Smooth muscle cell (in vitro differentiated cells): ENCODE measurements at regions not wholly inside any gene's neighbourhood (a gene's known extent, or its start where the extent isn't known, plus 50 kb on each side); places are given as distances from the start of the nearest gene placed in this dataset.
A peak's percentile ranks its signal among the peaks of the same experiment; 100 is the strongest.

Experiments used
- DNase-seq: peaks from one replicate; lab custom pipeline; 2025; ENCODE audit not compliant: unreplicated experiment; lab: John Stamatoyannopoulos, UW
- H2AFZ ChIP-seq: fragments of 200-600 bp; sonication (generic); 2 replicates; pipeline ENCODE4 v1.6.0; 2016; ENCODE audit warnings: antibody characterized with exemption, low read depth, mild to moderate bottlenecking
- H3F3A ChIP-seq: fragments of 200-600 bp; sonication (generic); 2 replicates; pipeline ENCODE4 v1.6.0; 2017; ENCODE audit warnings: antibody characterized with exemption, low read depth
- H3K27ac ChIP-seq: fragments of 200-600 bp; sonication (generic); 2 replicates; pipeline ENCODE4 v1.5.1; 2016; ENCODE audit warnings: low read depth, mild to moderate bottlenecking
- H3K27me3 ChIP-seq: fragments of 200-600 bp; sonication (generic); 2 replicates; pipeline ENCODE4 v1.6.1; 2016; ENCODE audit warnings: low read depth, mild to moderate bottlenecking
- H3K36me3 ChIP-seq: fragments of 200-600 bp; sonication (generic); 2 replicates; pipeline ENCODE4 v1.5.1; 2016; ENCODE audit warnings: low read depth
- H3K4me1 ChIP-seq: fragments of 200-600 bp; sonication (generic); 2 replicates; pipeline ENCODE4 v1.5.1; 2016; ENCODE audit warnings: low read depth
- H3K4me2 ChIP-seq: fragments of 200-600 bp; sonication (generic); 2 replicates; pipeline ENCODE4 v1.6.0; 2016; ENCODE audit warnings: mild to moderate bottlenecking
- H3K4me3 ChIP-seq: fragments of 200-600 bp; sonication (generic); 2 replicates; pipeline ENCODE4 v1.5.1; 2016; ENCODE audit warnings: mild to moderate bottlenecking
- H3K79me2 ChIP-seq: fragments of 200-600 bp; sonication (generic); 2 replicates; pipeline ENCODE4 v1.6.0; 2016; ENCODE audit warnings: low read depth, mild to moderate bottlenecking
- H3K9ac ChIP-seq: fragments of 200-600 bp; sonication (generic); 2 replicates; pipeline ENCODE4 v1.6.0; 2016; ENCODE audit warnings: low read depth
- H3K9me3 ChIP-seq: fragments of 200-600 bp; sonication (generic); replicated peaks from 2 replicates; pipeline ENCODE4 v1.5.1; 2016; ENCODE audit warnings: low read depth
- H4K20me1 ChIP-seq: fragments of 200-600 bp; sonication (generic); 2 replicates; pipeline ENCODE4 v1.6.0; 2016; ENCODE audit warnings: low read depth
- WGBS: methylation state at CpG from one replicate; pipeline ENCODE4 v1.1.7; 2016; ENCODE audit warnings: low lambda C conversion rate; 5-methylcytosine and 5-hydroxymethylcytosine counted together
- TF ChIP-seq, protein P1 (sequence below): fragments of 200-600 bp; sonication (generic); IDR thresholded peaks from 2 replicates; pipeline ENCODE4 v1.5.1; 2017; ENCODE audit warnings: borderline replicate concordance, mild to moderate bottlenecking, antibody characterized with exemption; ENCODE audit not compliant: insufficient read depth, poor library complexity, severe bottlenecking

DNA sequence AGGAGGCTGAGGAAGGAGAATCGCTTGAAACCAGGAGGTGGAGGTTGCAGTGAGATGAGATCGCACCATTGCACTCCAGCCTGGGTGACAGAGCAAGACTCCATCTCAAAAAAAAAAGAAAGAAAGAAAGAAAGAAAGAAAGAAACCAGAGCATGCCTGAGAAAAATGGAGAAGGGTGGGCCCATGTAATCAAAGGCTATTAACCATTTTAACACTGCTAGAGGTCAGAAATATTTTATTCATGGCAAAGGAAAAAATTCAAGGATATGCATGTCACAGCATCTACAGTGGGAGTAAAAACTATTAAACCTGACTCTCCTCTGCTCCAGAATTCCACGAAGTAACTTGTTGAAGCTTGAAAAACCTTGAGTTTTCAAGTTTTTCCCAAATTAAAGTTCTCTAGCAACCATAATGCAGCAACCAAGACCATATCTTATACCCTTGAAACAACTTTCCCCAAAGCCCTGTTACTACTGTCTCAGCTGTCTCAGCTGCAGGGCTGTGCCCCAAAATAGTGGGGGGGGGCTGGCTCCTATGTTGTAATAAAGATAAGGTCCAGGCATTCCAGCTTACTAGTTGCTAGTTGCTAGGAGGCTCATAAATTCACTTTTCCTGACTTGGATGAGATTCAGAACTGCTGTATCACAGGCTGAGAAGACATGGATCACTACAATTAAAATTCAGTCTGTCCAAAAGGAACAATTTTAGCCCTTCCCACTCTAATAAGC, 112.9 kb upstream of the SOD1 start:
- Histone ChIP-seq H2AFZ (peak overlapping the region; percentile 45), H3K4me3 (no peak overlapping the region), H3K36me3 (no peaks in the 10 kb centered on the region), H3K4me2 (peak overlapping the region; percentile 51), H3K9ac (no peak overlapping the region), H4K20me1 (no peaks in the 10 kb centered on the region), H3K27me3 (no peaks in the 10 kb centered on the region), H3K27ac (no peak overlapping the region), H3K4me1 (peaks cover 9% of the 10 kb centered on the region), H3K79me2 (peaks cover 6% of the 10 kb centered on the region), H3F3A (no peaks in the 10 kb centered on the region), H3K9me3 (no peaks in the 10 kb centered on the region)
- no peak for DNase-seq
- WGBS: 59% methylated on average over 2 of the region's 3 CpGs
- TF ChIP-seq, protein P1, sequence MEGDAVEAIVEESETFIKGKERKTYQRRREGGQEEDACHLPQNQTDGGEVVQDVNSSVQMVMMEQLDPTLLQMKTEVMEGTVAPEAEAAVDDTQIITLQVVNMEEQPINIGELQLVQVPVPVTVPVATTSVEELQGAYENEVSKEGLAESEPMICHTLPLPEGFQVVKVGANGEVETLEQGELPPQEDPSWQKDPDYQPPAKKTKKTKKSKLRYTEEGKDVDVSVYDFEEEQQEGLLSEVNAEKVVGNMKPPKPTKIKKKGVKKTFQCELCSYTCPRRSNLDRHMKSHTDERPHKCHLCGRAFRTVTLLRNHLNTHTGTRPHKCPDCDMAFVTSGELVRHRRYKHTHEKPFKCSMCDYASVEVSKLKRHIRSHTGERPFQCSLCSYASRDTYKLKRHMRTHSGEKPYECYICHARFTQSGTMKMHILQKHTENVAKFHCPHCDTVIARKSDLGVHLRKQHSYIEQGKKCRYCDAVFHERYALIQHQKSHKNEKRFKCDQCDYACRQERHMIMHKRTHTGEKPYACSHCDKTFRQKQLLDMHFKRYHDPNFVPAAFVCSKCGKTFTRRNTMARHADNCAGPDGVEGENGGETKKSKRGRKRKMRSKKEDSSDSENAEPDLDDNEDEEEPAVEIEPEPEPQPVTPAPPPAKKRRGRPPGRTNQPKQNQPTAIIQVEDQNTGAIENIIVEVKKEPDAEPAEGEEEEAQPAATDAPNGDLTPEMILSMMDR: no peak

DNA sequence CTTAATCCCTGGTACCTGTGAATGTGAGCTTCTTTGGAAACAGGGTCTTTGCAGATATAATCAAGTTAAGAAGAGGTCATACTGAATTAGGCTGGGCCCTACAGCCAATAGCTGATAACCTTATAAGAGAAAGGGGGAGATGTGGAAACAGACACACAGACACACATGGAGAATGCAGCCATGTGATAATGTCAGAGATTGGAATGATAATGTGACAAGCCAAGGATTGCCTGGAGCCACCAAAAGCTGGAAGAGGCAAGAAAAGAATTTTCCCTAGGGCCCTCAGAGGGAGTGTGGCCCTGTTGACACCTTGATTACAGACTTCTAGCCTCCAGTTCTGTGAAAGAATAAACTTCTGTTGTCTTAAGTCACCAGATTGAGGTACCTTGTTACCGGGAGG, 114.5 kb upstream of the SOD1 start:
- DNase-seq: no peak
- no peak overlapping the region for H3K27ac ChIP-seq

DNA sequence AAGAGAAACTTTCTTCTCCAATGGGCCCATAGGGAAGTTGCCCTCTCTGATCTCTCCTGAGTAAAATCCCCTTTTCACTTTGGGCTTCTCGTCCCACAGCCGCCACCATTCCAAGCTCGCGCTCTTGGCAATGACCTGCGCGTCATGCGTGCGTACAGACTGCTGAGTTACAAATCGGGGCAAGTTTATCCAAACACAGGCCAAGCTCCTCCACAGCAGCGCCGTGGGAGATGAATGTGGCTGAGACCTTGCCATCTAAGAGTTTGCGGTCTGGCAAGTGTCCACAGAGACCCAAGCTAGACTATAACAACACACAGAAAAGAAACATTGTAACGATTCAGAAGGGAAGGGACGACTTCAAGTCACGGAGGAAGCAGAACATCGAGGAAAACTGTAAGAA, 116.3 kb upstream of the SOD1 start:
- Histone ChIP-seq H3K4me3 (no peak overlapping the region), H3K27me3 (no peaks in the 10 kb centered on the region), H3K9ac (no peak overlapping the region), H3F3A (no peaks in the 10 kb centered on the region), H3K9me3 (no peaks in the 10 kb centered on the region), H3K4me1 (peaks cover 9% of the 10 kb centered on the region), H3K36me3 (no peaks in the 10 kb centered on the region), H3K79me2 (no peaks in the 10 kb centered on the region), H2AFZ (no peak overlapping the region), H3K27ac (no peak overlapping the region), H4K20me1 (no peaks in the 10 kb centered on the region), H3K4me2 (no peak overlapping the region)
- 94% methylated on average over 16 of the region's 16 CpGs for WGBS
- TF ChIP-seq, protein P1: no peak
- DNase-seq: no peak

More for the DNA sequence above, 114.5 kb upstream of the SOD1 start:
- Histone ChIP-seq H3K4me3 (no peak overlapping the region), H3K4me1 (peaks cover 9% of the 10 kb centered on the region), H2AFZ (no peak overlapping the region), H3F3A (no peaks in the 10 kb centered on the region), H3K9me3 (no peaks in the 10 kb centered on the region), H3K36me3 (no peaks in the 10 kb centered on the region), H4K20me1 (no peaks in the 10 kb centered on the region), H3K4me2 (no peak overlapping the region), H3K27me3 (no peaks in the 10 kb centered on the region), H3K79me2 (peaks cover 3% of the 10 kb centered on the region), H3K9ac (no peak overlapping the region)
- TF ChIP-seq, protein P1: no peak
- WGBS: 58% methylated on average over 1 of the region's 1 CpG

DNA sequence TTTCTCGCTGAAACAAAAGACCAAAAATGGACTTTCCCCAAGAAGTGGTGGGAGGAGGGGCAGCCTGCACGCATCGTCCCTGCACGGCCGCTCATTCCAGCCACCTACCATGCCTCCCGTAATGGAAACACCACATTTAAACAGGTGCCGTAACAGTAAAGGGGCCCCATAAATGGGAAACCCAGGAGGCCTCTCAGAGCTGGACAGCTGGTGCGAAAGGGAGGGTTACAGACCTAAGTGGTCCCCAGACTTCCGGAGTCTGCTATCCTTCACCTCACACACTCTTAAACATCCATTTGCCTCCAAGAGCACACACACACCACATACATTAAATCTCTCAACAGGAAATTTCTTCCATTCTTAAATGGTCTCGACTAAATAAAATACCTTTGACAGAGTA, 120.7 kb upstream of the SOD1 start:
- TF ChIP-seq, protein P1: no peak
- DNase-seq: no peak
- WGBS: 54% methylated on average over 10 of the region's 10 CpGs
- no peaks in the 10 kb centered on the region for H3K36me3 ChIP-seq
- H4K20me1 ChIP-seq: no peaks in the 10 kb centered on the region
- no peaks in the 10 kb centered on the region for H3K27me3 ChIP-seq
- H3F3A ChIP-seq: no peaks in the 10 kb centered on the region
- no peak overlapping the region for H3K27ac ChIP-seq
- H3K4me3 ChIP-seq: no peak overlapping the region
- no peak overlapping the region for H3K9ac ChIP-seq
- H2AFZ ChIP-seq: no peak overlapping the region
- H3K4me2 ChIP-seq: peak overlapping the region; percentile 40
- H3K9me3 ChIP-seq: no peaks in the 10 kb centered on the region
- no peaks in the 10 kb centered on the region for H3K4me1 ChIP-seq
- no peaks in the 10 kb centered on the region for H3K79me2 ChIP-seq
